ENCODE measurements at regions not wholly inside any gene's neighbourhood (a gene's known extent, or its start where the extent isn't known, plus 50 kb on each side); places are given as distances from the start of the nearest gene placed in this dataset.
"Not testable (repeated sequence)": the region's sequence is repeated elsewhere in the genome, so short reads cannot be mapped to it uniquely, and the experiment has no call there.

GRCh38 chr5:99398976-99399375, 470.2 kb upstream of the CHD1 start:
- no peak for DNase-seq

DNA sequence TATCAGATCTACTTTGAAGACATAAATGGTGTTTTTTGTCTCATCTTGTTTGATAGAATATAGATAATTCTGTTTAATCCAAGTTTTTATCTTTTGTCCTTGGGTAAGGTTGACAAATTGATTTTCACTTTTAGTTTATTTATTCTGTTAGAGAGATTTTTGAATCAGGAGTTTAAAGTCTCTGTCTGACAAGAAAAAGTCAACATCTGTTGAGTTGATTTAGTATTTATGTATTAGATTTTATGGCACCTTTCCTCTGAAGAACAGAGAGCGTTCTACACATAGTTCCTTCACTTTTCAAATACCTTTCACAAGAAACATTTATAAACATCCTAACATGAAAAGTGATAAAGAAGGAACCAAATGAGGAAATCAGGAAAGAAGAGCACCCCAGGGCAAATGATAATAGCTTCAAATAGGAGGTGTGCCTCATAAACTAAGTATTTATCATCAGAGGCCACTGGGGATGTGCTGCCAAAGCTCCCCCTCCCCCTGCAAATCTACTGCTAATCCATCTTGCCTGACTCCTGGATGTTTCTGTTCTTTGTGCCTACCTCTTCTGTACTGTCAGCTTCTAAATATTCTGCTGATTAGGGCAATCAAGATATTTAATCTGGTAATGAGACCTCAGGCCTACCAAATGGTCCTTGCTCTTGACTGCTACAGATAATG, 457.7 kb upstream of the CHD1 start:
- DNase-seq = no peak

- no peak for DNase-seq
These were observed 450.4 kb upstream of the CHD1 start for GRCh38 chr5:99379187-99379586.

- DNase-seq = no peak
These were observed 449.6 kb upstream of the CHD1 start for GRCh38 chr5:99378443-99378842.

DNA sequence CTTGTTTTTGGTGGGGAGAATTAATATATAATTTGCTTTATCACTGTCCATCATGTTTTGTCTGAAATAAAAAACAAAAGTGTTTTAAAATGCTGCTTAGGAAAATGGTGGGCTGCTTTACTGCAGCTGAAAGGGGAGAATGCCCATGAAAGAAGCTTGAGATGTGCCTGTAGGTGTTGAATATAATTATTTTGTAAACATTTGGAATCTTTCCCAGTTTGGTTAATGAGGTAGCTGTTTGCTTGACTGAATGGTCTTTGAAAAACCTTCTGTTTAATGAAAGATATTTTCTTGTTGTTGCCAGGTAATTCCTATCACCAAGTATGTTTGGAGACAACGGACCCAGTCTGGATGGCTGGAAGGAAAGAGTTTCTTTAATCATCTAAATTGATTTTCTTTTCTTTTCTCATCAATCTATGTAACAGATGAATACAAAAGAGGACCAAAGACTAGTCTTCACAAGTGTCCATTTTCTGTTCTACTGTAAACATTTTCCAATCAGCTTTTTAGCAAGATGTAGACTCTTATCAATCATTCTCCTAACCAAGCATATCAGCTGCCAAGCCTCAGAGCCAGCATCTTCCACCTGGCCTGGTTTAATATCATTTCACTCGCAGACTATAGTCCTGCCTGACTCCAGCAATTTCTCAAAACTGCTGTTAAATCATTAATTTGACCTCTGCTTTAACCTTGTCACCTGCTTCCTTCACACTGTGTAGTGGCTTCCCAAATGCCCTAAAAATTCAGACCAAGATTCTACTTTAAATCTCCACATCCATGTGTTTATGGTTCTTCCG, 441.2 kb upstream of the CHD1 start:
- DNase-seq = no peak

DNA sequence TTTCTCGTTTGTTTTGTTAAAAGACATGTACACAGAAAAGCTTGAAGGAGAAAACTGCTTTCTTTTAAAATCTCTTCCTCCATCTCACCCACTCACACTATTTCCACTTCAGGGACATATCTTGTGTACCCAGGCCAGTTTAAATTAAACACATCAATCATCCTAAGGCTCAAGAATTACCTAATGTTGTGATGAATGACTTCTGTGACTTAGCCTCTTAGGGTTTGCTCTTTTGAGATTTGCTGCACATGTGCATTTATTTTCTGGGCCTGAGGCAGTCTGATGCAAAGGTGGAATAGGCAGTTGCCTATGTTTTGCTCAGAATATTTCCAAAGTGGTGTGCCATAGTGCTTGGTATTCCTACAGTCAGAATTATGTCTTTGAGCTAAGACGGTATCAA, 439.9 kb upstream of the CHD1 start:
- DNase-seq = no peak

DNA sequence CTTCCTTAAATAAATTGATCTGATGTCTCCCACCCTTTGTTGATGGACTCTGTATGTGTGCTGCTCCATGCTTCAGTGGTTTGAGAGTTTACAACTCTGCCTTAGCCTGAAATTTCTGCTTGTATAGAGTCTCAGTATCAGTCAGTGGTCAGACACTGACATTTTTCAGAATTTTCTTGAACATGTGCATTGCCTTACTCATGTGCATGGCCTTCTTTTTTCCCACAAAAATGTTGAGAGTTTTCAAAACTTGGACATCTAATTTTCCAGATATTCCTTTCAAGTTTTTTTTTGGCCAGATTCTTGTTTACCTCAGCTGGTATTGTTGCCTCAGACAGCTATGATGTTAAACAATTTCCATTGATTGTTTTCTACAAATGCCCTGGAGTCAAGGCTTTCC, 427.1 kb upstream of the CHD1 start:
- DNase-seq = no peak

GRCh38 chr5:99349787-99350186, 421.0 kb upstream of the CHD1 start:
- DNase-seq = no peak

GRCh38 chr5:99348597-99348996, 419.8 kb upstream of the CHD1 start:
- no peak for DNase-seq

- DNase-seq = not testable (repeated sequence)
These were observed 411.0 kb upstream of the CHD1 start for GRCh38 chr5:99339758-99340157.

DNA sequence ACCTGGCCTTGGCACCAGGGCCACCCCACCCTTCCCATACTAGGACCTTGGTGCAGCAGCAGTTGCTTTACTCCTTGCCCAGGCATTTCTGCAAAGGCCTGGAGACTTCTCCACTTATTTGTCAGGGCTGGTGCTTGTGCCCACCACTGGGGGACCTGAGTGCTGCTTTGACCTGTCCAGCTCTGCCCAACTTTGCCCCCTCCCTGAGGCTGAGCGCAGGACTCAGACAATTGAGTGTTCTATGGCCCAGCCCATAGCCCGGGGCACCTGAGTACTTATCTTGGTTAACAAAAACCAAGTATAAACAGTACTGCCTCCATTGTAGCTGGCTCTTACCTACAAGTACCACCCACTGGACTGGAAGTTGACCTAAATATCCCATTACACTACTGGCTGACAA, 406.1 kb upstream of the CHD1 start:
- no peak for DNase-seq

GRCh38 chr5:99331061-99331460, 402.3 kb upstream of the CHD1 start:
- no peak for DNase-seq

DNA sequence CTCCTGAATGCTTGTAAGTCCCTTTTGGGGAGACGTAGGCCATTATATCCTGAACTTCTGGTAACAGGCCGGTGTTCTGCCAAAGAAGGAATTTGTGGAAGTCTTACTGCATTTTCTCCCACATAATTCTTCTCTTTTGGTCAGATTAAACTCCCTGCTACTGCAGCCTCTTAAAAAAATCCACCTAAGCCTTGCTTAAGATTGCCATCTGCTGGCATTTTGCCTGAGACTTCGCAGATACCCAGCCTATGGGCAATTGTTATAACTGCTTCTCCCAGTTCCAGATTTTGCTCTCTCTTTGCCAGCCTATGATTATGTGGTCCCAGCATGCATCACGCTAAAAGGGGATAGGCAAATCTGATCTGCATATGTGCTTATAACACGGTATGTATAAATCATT, 391.6 kb upstream of the CHD1 start:
- no peak for DNase-seq

DNA sequence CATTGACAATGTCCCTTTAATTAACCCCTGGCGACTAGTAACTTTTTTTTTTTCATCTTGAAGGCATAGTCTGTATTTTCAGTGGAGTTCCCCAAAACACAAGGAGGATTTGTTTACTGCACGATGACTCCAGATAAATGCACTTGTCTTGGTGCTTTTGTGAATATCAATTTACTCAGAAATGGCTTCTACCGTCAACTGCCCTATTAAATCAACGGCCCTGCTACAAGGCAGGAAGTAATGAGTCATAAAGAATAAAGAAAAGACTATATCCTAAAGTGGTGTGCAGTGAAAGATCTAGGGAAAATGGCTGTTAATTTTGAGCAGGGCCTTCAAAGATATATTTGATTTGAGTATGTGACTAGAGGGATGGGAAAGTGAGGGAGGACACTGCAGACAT, 388.3 kb upstream of the CHD1 start:
- DNase-seq = no peak

- DNase-seq = no peak
These were observed 387.7 kb upstream of the CHD1 start for GRCh38 chr5:99316484-99316883.

GRCh38 chr5:99315413-99316183, 386.8 kb upstream of the CHD1 start:
- no peak for DNase-seq

GRCh38 chr5:99314721-99315120, 385.9 kb upstream of the CHD1 start:
- no peak for DNase-seq

- no peak for DNase-seq
These were observed 379.3 kb upstream of the CHD1 start for GRCh38 chr5:99308131-99308530.

DNA sequence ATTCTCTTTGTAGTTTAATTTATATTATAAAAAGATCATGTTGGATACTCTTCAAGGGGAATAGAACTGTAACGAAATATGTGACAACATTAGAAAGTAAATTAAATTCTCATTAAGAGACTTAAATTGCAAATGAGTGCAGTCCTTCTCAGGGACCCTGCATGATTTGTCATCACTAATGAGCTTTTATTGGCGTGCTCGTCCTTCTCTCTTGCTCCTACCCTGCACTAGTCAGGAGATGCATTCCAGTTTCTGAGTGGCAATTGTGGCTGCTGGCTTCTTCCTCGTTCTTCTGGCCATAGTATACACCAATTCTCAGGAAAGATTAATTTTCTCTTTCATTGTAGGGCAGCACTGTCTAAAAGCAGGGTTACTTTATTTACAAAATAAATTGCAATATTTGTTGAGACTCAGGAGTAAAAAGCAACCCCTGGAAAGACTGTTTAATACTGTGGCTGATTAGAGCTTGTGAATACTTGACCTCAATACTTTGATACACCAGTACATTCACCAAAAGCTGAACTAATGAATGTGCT, 376.3 kb upstream of the CHD1 start:
- DNase-seq = no peak

DNA sequence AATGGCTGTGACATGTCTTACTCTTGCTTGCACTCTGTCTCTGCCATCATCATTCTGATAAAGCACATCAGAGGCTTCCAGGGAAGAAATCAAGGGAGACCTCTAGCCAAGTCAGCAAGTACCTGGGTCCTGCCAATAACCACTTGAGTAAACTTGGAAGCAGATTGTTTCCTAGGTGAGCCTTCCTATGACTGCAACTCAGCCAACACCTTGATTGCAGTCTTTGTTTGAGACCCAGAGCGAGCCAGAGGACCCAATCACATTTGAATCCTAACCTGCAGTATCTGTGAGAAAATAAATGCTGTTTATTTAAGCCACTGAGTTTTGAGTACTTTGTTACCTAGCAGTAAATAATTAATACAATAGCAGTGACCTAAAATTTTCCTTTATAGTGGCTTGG, 356.8 kb upstream of the CHD1 start:
- DNase-seq = no peak

DNA sequence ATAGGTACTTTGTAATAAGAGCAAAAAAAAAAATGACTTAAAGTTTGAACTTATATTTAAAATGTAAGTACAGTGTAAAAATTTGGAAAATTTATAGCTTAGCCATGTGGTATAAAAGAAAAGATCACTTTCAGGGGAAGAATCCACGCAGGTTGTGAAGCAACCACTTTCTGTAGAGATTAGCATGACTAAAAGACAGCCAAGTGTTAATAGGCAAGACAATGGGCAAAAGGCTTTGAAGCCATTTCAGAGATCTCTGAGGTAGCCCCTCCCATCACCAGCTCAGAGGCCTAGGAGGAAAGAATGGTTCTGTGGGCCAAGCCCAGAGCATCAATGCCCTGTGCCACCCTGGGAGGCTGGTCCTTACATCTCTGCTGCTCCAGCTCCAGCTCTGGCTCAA, 346.3 kb upstream of the CHD1 start:
- DNase-seq = no peak

GRCh38 chr5:99272576-99272975, 343.8 kb upstream of the CHD1 start:
- no peak for DNase-seq

DNA sequence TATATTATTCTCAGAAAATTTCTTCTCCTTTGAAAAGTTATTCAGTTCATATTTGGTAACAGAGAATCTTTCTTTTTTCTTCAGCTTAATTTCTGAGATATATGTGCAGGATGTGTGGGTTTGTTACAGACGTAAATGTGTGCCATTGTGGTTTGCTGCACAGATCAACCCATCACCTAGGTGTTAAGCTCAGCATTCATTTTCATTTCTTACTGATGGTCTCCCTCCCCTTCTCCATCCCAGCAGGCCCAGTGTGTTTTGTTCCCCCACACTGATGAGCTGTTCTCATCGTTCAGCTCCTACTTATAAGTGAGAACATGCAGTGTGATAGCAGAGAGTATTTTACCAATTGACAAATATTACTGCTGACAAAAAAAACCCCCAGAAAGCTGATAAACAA, 330.0 kb upstream of the CHD1 start:
- no peak for DNase-seq

GRCh38 chr5:99248066-99248465, 319.3 kb upstream of the CHD1 start:
- DNase-seq = no peak
